ENCODE measurements at regions not wholly inside any gene's neighbourhood (a gene's known extent, or its start where the extent isn't known, plus 50 kb on each side); places are given as distances from the start of the nearest gene placed in this dataset.
"Not testable (repeated sequence)": the region's sequence is repeated elsewhere in the genome, so short reads cannot be mapped to it uniquely, and the experiment has no call there.

DNA sequence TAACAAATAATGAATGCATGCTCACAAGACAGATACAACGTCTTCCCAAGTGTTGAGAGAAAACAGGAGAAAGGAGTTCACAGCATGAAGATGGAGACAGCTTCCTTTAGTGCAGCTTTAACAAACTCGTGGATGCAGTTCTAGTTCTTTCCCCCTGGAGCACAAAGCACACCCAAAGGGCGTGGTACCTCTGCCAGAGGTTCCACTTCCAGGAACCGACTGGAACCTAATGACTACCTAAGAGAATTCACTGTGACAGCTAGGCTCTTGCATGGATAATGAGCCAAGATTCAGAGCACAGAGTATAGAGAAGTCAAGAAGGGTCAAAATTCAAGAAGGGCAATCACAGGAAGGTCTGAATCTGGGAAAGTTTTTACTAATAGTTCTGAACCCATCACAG is 673.2 kb downstream of the XPNPEP1 start:
- peaks cover 0 to 2% (median 0%) of the 10 kb centered on the region in 5 donors for H3K9me3 ChIP-seq (ENCODE audit: control insufficient read depth in 5 of 5, low read length in 5 of 5)
- H3K27ac ChIP-seq (ENCODE audit: low read depth, low read length) = no peak overlapping the region
- no peak overlapping the region for H3K9ac ChIP-seq (ENCODE audit: low read length in 5 of 5)
- H3K36me3 ChIP-seq (ENCODE audit: control insufficient read depth in 5 of 5, insufficient read depth in 5 of 5, low read length in 5 of 5) = no peaks in the 10 kb centered on the region
- H3K27me3 ChIP-seq (ENCODE audit: control insufficient read depth in 5 of 5, insufficient read depth in 4 of 5, low read length in 5 of 5) = no peaks in the 10 kb centered on the region
- no peaks in the 10 kb centered on the region for H3K4me1 ChIP-seq (ENCODE audit: control insufficient read depth in 5 of 5, insufficient read depth in 5 of 5, low read length in 5 of 5)
- H3K4me3 ChIP-seq (ENCODE audit: low read depth in 1 of 5, low read length in 5 of 5) = no peak overlapping the region

DNA sequence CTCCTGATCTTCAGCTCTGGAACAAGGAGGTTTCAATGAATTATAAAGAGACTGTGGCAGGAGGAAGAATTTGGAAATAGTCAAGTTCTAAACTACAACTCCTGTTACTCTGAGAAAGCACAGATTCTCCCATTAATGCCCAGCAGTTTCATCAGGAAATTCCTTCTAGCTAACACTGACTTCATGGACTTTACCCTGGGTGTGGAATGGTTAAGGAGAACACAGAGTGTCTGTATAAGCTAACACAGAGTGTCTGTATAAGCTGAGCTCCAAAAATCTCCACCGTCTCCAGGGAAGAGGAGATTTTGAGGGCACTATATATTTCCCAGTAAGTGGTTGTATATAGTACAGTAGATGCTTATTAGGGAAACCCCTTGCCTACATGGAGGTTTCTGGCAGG is 675.5 kb downstream of the XPNPEP1 start:
- no peaks in the 10 kb centered on the region for H3K36me3 ChIP-seq (ENCODE audit: control insufficient read depth in 5 of 5, insufficient read depth in 5 of 5, low read length in 5 of 5)
- no peak overlapping the region for H3K9ac ChIP-seq (ENCODE audit: low read length in 5 of 5)
- peaks cover 0 to 4% (median 3%) of the 10 kb centered on the region in 5 donors for H3K9me3 ChIP-seq (ENCODE audit: control insufficient read depth in 5 of 5, low read length in 5 of 5)
- H3K27ac ChIP-seq (ENCODE audit: low read depth, low read length) = no peak overlapping the region
- H3K27me3 ChIP-seq (ENCODE audit: control insufficient read depth in 5 of 5, insufficient read depth in 4 of 5, low read length in 5 of 5) = no peaks in the 10 kb centered on the region
- no peaks in the 10 kb centered on the region for H3K4me1 ChIP-seq (ENCODE audit: control insufficient read depth in 5 of 5, insufficient read depth in 5 of 5, low read length in 5 of 5)
- no peak overlapping the region for H3K4me3 ChIP-seq (ENCODE audit: low read depth in 1 of 5, low read length in 5 of 5)

DNA sequence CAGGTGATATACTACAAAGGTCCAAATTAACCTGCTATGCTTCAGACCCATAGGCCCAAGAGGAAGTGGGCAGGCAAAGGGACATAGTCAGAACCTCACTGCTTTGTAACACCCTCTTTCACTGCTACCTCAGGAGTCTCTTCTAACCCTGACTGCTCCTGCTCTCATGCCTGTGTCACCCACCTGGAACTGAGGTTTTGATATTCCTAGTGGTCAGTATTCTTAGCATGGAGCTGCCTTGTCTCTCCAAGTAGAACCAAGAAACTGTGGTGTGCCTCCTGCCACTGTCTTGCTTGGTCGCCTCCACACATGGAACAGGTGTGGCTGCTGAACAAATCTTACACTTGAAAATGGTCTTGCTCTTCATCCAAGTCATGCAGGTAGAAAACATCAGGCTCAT is 677.5 kb downstream of the XPNPEP1 start:
- Histone ChIP-seq H3K4me3 (ENCODE audit: low read depth in 1 of 5, low read length in 5 of 5) (no peak overlapping the region), H3K36me3 (ENCODE audit: control insufficient read depth in 5 of 5, insufficient read depth in 5 of 5, low read length in 5 of 5) (no peaks in the 10 kb centered on the region), H3K27ac (ENCODE audit: low read depth, low read length) (no peak overlapping the region), H3K27me3 (ENCODE audit: control insufficient read depth in 5 of 5, insufficient read depth in 4 of 5, low read length in 5 of 5) (no peaks in the 10 kb centered on the region), H3K9me3 (ENCODE audit: control insufficient read depth in 5 of 5, low read length in 5 of 5) (peaks cover 0 to 4% (median 3%) of the 10 kb centered on the region in 5 donors), H3K4me1 (ENCODE audit: control insufficient read depth in 5 of 5, insufficient read depth in 5 of 5, low read length in 5 of 5) (no peaks in the 10 kb centered on the region), H3K9ac (ENCODE audit: low read length in 5 of 5) (no peak overlapping the region)

DNA sequence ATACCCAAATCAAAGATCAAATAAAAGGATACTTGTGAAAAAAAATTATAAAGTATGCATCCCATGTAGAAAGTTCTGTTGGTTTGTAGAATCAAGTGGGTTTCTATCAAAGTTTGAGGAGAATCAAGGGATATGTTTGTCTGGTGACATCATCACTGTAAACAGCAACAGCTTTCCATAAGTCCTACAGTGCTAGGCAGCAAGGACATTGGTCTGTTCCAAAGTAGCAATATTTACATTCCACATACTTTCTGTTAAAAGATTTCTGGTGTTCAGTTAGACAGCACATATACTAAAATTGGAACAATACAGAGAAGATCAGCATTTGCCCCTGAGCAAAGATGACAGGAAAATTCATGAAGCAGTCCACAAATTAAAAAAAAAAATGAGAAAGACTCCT is 683.9 kb downstream of the XPNPEP1 start:
- no peak overlapping the region for H3K27ac ChIP-seq (ENCODE audit: low read depth, low read length)
- no peaks in the 10 kb centered on the region for H3K36me3 ChIP-seq (ENCODE audit: control insufficient read depth in 5 of 5, insufficient read depth in 5 of 5, low read length in 5 of 5)
- H3K4me1 ChIP-seq (ENCODE audit: control insufficient read depth in 5 of 5, insufficient read depth in 5 of 5, low read length in 5 of 5) = no peaks in the 10 kb centered on the region
- no peaks in the 10 kb centered on the region for H3K27me3 ChIP-seq (ENCODE audit: control insufficient read depth in 5 of 5, insufficient read depth in 4 of 5, low read length in 5 of 5)
- no peak overlapping the region for H3K9ac ChIP-seq (ENCODE audit: low read length in 5 of 5)
- no peak overlapping the region for H3K4me3 ChIP-seq (ENCODE audit: low read depth in 1 of 5, low read length in 5 of 5)
- peaks cover 0 to 4% (median 3%) of the 10 kb centered on the region in 5 donors for H3K9me3 ChIP-seq (ENCODE audit: control insufficient read depth in 5 of 5, low read length in 5 of 5)

DNA sequence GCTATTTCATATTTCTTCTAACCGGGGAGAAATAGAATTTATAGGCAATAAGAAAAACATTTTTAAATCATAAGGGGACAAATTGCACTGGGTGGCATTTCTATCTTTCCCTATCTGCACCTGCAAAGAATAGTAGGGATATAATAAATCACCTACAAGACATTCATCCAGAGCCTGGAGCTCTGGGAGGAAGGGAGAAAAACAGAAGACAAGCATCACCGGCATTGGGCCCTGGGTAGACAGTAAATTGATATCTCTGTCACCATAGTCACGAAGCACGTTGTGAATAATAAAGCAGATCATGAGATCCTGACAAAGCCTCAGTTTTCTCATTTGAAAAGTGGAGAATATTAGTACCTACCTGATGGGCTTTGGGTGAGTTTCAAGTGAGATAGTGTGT is 685.6 kb downstream of the XPNPEP1 start:
- H3K4me3 ChIP-seq (ENCODE audit: low read depth in 1 of 5, low read length in 5 of 5) = no peak overlapping the region
- H3K36me3 ChIP-seq (ENCODE audit: control insufficient read depth in 5 of 5, insufficient read depth in 5 of 5, low read length in 5 of 5) = no peaks in the 10 kb centered on the region
- H3K4me1 ChIP-seq (ENCODE audit: control insufficient read depth in 5 of 5, insufficient read depth in 5 of 5, low read length in 5 of 5) = no peaks in the 10 kb centered on the region
- H3K27me3 ChIP-seq (ENCODE audit: control insufficient read depth in 5 of 5, insufficient read depth in 4 of 5, low read length in 5 of 5) = no peaks in the 10 kb centered on the region
- H3K27ac ChIP-seq (ENCODE audit: low read depth, low read length) = no peak overlapping the region
- no peak overlapping the region for H3K9ac ChIP-seq (ENCODE audit: low read length in 5 of 5)
- no peaks in the 10 kb centered on the region for H3K9me3 ChIP-seq (ENCODE audit: control insufficient read depth in 5 of 5, low read length in 5 of 5)

DNA sequence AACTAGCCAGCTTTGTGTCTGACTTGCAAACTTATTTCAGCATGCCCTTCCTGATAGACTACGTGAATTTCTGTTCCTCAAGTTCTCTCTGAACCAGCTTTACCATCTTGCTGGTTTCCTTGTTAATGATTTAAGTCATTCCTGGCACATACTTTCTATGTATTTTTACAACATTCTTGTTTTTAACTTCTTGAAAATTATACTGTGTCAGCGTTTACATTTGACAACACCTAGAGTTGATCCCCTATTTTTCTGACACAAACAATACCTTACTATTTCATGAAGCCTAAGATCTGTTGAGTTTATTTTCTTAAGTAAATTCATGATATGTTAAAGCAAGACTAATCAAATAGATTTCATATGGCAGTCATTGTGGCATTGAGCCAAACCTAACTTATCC is 686.3 kb downstream of the XPNPEP1 start:
- Histone ChIP-seq H3K27me3 (ENCODE audit: control insufficient read depth in 5 of 5, insufficient read depth in 4 of 5, low read length in 5 of 5) (no peaks in the 10 kb centered on the region), H3K4me1 (ENCODE audit: control insufficient read depth in 5 of 5, insufficient read depth in 5 of 5, low read length in 5 of 5) (no peaks in the 10 kb centered on the region)

DNA sequence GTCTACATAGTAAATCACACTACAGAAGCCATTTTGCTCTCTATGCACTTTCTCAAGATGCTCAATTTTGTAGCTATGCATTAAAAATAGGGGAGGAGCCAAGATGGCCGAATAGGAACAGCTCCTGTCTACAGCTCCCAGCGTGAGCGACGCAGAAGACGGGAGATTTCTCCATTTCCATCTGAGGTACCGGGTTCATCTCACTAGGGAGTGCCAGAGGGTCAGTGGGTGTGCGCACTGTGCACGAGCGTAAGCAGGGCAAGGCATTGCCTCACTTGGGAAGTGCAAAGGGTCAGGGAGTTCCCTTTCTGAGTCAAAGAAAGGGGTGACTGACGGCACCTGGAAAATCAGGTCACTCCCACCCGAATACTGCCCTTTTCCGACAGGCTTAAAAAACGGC is 699.8 kb downstream of the XPNPEP1 start:
- not testable (repeated sequence) for H3K4me3 ChIP-seq (ENCODE audit: low read depth in 1 of 5, low read length in 5 of 5); H3K9me3 ChIP-seq (ENCODE audit: control insufficient read depth in 5 of 5, low read length in 5 of 5); H3K9ac ChIP-seq (ENCODE audit: low read length in 5 of 5); H3K27ac ChIP-seq (ENCODE audit: low read depth, low read length); H3K36me3 ChIP-seq (ENCODE audit: control insufficient read depth in 5 of 5, insufficient read depth in 5 of 5, low read length in 5 of 5); H3K27me3 ChIP-seq (ENCODE audit: control insufficient read depth in 5 of 5, insufficient read depth in 4 of 5, low read length in 5 of 5); H3K4me1 ChIP-seq (ENCODE audit: control insufficient read depth in 5 of 5, insufficient read depth in 5 of 5, low read length in 5 of 5)

More for the DNA sequence above, 686.3 kb downstream of the XPNPEP1 start:
- Histone ChIP-seq H3K36me3 (ENCODE audit: control insufficient read depth in 5 of 5, insufficient read depth in 5 of 5, low read length in 5 of 5) (no peaks in the 10 kb centered on the region), H3K27ac (ENCODE audit: low read depth, low read length) (no peak overlapping the region), H3K9me3 (ENCODE audit: control insufficient read depth in 5 of 5, low read length in 5 of 5) (no peaks in the 10 kb centered on the region), H3K4me3 (ENCODE audit: low read depth in 1 of 5, low read length in 5 of 5) (no peak overlapping the region), H3K9ac (ENCODE audit: low read length in 5 of 5) (no peak overlapping the region)

DNA sequence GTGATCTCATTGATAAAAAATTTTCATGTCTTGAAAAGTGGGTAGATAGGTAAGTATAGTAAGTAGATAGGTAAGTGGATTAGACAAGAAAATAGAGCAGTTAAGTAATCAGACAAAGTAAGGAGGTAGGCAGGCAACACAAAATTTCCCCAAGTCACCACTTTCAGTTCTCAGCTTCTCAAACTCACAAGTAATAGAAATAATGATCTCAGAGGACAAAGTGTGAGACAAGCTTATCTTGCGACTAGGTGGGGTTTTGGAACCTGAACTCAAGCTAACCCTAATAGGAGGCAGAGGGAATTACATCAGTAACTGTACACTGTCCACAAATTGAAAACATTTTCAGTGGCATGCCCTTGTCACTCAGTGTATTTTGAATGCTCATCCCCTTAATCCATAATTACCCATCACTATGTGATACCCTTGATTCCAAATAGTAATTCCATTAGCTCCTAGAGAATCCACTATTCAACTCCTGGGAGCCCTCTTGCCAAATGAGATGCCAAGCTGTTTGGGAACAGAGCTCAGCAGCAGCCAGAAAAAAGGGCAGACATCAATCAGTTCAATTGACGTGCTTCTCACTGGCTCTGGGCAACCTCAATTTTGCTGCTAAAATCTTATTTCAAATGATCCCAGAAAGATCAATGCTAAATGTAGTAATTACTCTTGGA is 703.2 kb downstream of the XPNPEP1 start:
- Histone ChIP-seq H3K27me3 (ENCODE audit: control insufficient read depth in 5 of 5, insufficient read depth in 4 of 5, low read length in 5 of 5) (no peaks in the 10 kb centered on the region), H3K9me3 (ENCODE audit: control insufficient read depth in 5 of 5, low read length in 5 of 5) (peaks cover 0 to 4% (median 0%) of the 10 kb centered on the region in 5 donors), H3K27ac (ENCODE audit: low read depth, low read length) (no peak overlapping the region), H3K36me3 (ENCODE audit: control insufficient read depth in 5 of 5, insufficient read depth in 5 of 5, low read length in 5 of 5) (no peaks in the 10 kb centered on the region), H3K4me1 (ENCODE audit: control insufficient read depth in 5 of 5, insufficient read depth in 5 of 5, low read length in 5 of 5) (no peaks in the 10 kb centered on the region), H3K4me3 (ENCODE audit: low read depth in 1 of 5, low read length in 5 of 5) (no peak overlapping the region), H3K9ac (ENCODE audit: low read length in 5 of 5) (no peak overlapping the region)

DNA sequence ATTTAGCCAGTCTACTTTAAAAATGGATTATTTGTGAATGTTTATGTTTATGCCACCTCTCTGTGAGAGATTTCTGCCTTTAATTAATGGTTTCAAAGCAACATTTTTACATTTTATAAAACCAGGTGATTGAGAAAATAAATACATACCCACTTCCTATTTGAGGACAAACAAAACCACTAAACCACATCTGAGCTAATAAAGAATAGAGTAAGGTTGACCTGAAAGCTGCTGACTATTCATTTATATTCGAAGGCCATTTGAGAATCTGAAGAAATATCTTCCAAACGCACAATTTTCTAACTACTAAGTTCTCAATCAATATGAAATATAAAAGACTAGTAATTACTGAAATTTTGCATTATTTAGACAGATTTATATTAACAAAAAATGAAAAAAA is 705.1 kb downstream of the XPNPEP1 start:
- no peaks in the 10 kb centered on the region for H3K36me3 ChIP-seq (ENCODE audit: control insufficient read depth in 5 of 5, insufficient read depth in 5 of 5, low read length in 5 of 5)
- no peak overlapping the region for H3K4me3 ChIP-seq (ENCODE audit: low read depth in 1 of 5, low read length in 5 of 5)
- no peaks in the 10 kb centered on the region for H3K9me3 ChIP-seq (ENCODE audit: control insufficient read depth in 5 of 5, low read length in 5 of 5)
- H3K4me1 ChIP-seq (ENCODE audit: control insufficient read depth in 5 of 5, insufficient read depth in 5 of 5, low read length in 5 of 5) = no peaks in the 10 kb centered on the region
- H3K27ac ChIP-seq (ENCODE audit: low read depth, low read length) = no peak overlapping the region
- H3K9ac ChIP-seq (ENCODE audit: low read length in 5 of 5) = no peak overlapping the region
- no peaks in the 10 kb centered on the region for H3K27me3 ChIP-seq (ENCODE audit: control insufficient read depth in 5 of 5, insufficient read depth in 4 of 5, low read length in 5 of 5)

DNA sequence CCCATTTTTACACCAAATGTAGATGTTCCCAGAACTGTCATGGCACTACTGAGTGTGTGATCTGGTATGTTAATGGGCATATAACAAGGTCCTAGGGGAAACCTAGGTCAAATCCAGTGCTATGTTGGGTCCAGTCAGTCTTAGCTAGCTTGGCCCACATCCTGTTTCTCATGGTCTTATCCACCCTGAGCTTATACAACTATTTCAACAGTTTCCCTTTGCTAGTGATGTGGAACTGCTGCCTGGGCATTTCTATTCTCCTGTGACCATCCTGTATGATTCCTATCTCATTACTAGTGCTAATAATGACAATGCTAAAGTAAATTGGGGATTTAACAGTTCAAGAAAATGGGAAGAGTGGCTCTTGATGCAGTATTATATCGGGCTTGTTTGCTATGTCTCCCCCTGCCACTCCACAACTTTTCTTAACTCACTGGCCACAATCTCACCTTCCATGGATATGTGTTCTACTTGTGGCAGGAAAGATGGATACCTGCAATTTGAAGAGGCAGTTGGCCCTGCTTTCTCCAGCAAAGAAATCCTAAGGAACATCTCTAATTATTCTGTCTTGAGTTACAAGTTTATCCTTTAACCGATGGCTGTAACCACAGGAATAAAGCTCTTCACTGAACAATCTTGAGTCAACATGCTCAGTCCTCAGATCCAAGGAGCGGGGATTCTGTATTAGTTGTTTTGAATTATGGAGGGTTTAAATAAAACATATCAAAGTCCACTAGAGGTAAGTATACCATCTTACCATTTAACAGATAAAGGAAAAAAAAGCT is 707.8 kb downstream of the XPNPEP1 start:
- Histone ChIP-seq H3K27me3 (ENCODE audit: control insufficient read depth in 5 of 5, insufficient read depth in 4 of 5, low read length in 5 of 5) (no peaks in the 10 kb centered on the region), H3K36me3 (ENCODE audit: control insufficient read depth in 5 of 5, insufficient read depth in 5 of 5, low read length in 5 of 5) (no peaks in the 10 kb centered on the region), H3K9me3 (ENCODE audit: control insufficient read depth in 5 of 5, low read length in 5 of 5) (no peaks in the 10 kb centered on the region), H3K27ac (ENCODE audit: low read depth, low read length) (no peak overlapping the region), H3K4me3 (ENCODE audit: low read depth in 1 of 5, low read length in 5 of 5) (no peak overlapping the region), H3K9ac (ENCODE audit: low read length in 5 of 5) (no peak overlapping the region), H3K4me1 (ENCODE audit: control insufficient read depth in 5 of 5, insufficient read depth in 5 of 5, low read length in 5 of 5) (no peaks in the 10 kb centered on the region)
